UCSD-AML1 (cell line): ENCODE measurements at regions not wholly inside any gene's neighbourhood (a gene's known extent, or its start where the extent isn't known, plus 50 kb on each side); places are given as distances from the start of the nearest gene placed in this dataset.

Experiments
- DNase-seq: peaks from one replicate; lab custom pipeline; 2025; ENCODE audit not compliant: unreplicated experiment; lab: John Stamatoyannopoulos, UW

GRCh38 chr9:119047513-119048307 is 321.5 kb downstream of the BRINP1 start:
- no peak for DNase-seq

GRCh38 chr9:119050281-119050680 is 319.0 kb downstream of the BRINP1 start:
- no peak for DNase-seq

GRCh38 chr9:119052339-119053030 is 316.8 kb downstream of the BRINP1 start:
- no peak for DNase-seq

GRCh38 chr9:119053070-119053469 is 316.2 kb downstream of the BRINP1 start:
- DNase-seq: no peak

- DNase-seq: no peak
Measured at GRCh38 chr9:119060629-119061385, 308.4 kb downstream of the BRINP1 start.

- DNase-seq: no peak
Measured at GRCh38 chr9:119071636-119072035, 297.6 kb downstream of the BRINP1 start.

- peak; percentile 14 for DNase-seq
Measured at GRCh38 chr9:119074017-119074416, 295.2 kb downstream of the BRINP1 start.

GRCh38 chr9:119078015-119078414 is 291.2 kb downstream of the BRINP1 start:
- no peak for DNase-seq

- no peak for DNase-seq
Measured at GRCh38 chr9:119083673-119084072, 285.6 kb downstream of the BRINP1 start.

GRCh38 chr9:119086590-119086989 is 282.6 kb downstream of the BRINP1 start:
- no peak for DNase-seq

- no peak for DNase-seq
Measured at GRCh38 chr9:119088002-119088547, 281.2 kb downstream of the BRINP1 start.

- no peak for DNase-seq
Measured at GRCh38 chr9:119091074-119091473, 278.2 kb downstream of the BRINP1 start.

GRCh38 chr9:119092125-119092524 is 277.1 kb downstream of the BRINP1 start:
- DNase-seq: no peak

- DNase-seq: no peak
Measured at GRCh38 chr9:119094086-119094485, 275.1 kb downstream of the BRINP1 start.

GRCh38 chr9:119095072-119095471 is 274.2 kb downstream of the BRINP1 start:
- DNase-seq: no peak

- DNase-seq: no peak
Measured at GRCh38 chr9:119101048-119101447, 268.2 kb downstream of the BRINP1 start.

- no peak for DNase-seq
Measured at GRCh38 chr9:119114681-119115080, 254.6 kb downstream of the BRINP1 start.
